GM12878 (cell line): ENCODE measurements at regions not wholly inside any gene's neighbourhood (a gene's known extent, or its start where the extent isn't known, plus 50 kb on each side); places are given as distances from the start of the nearest gene placed in this dataset.

ENCODE experiments used
- ATAC-seq: fragments of 200-7000 bp; cut with Tn5 transposase; 3 replicates; pipeline ENCODE4 v1.9.1; 2020; ENCODE audit warnings: mild to moderate bottlenecking, moderate library complexity
- BruUV-seq: library from RNA; stranded (reverse); fragments of 400-500 nt; replicated peaks from 2 replicates; lab custom pipeline; 2021; lab: Mats Ljungman, UMichigan
- CTCF ChIA-PET: fragments of 300-600 bp; sonication (Branson Sonifier 250); formaldehyde crosslinking; extraction: SDS; loops from one replicate; lab custom pipeline; 2021; ENCODE audit warnings: inconsistent platforms; lab: Yijun Ruan, JAX
- POLR2A ChIA-PET: fragments of 350-600 bp; formaldehyde crosslinking; extraction: SDS; loops from one replicate; lab custom pipeline; 2021; ENCODE audit warnings: inconsistent platforms; lab: Charles Lee
- RAD21 ChIA-PET: fragments of 300-600 bp; sonication (Branson Sonifier 250); formaldehyde crosslinking; loops from one replicate; lab custom pipeline; 2023; ENCODE audit warnings: antibody characterized with exemption; ENCODE audit not compliant: unreplicated experiment; lab: Charles Lee
- SMC1A ChIA-PET: fragments of 300-600 bp; sonication (Branson Sonifier 250); formaldehyde crosslinking; loops from one replicate; lab custom pipeline; 2023; ENCODE audit not compliant: unreplicated experiment, uncharacterized antibody; lab: Charles Lee
- DNase-seq: peaks from one replicate; pipeline ENCODE4 v3.0.0-alpha.2; 2011; ENCODE audit warnings: low read depth, low spot score
- FAIRE-seq: peaks from 3 replicates; lab custom pipeline; 2011; peaks lifted over from hg19 to GRCh38; lab: Jason Lieb, UNC
- H2AFZ ChIP-seq: 2 replicates; pipeline ENCODE4 v1.6.0; 2011; ENCODE audit warnings: low read depth, low read length, control low read depth; ENCODE audit not compliant: control insufficient read depth
- H3K27ac ChIP-seq: 2 replicates; pipeline ENCODE4 v1.5.1; 2011; ENCODE audit warnings: control low read depth; ENCODE audit not compliant: control insufficient read depth, insufficient read depth
- H3K27me3 ChIP-seq, 2 experiments: replicated peaks in 1 of 2; 2 replicates each; pipeline versions ENCODE4 v1.6.0 to v1.6.1; 2011; ENCODE audit warnings: low read length in 1 of 2; ENCODE audit not compliant: control insufficient read depth in 2 of 2, insufficient read depth in 2 of 2
- H3K36me3 ChIP-seq, 2 experiments: 2 replicates each; pipeline ENCODE4 v1.5.1; 2011; ENCODE audit warnings: low read length in 1 of 2; ENCODE audit not compliant: control insufficient read depth in 2 of 2, insufficient read depth in 2 of 2
- H3K4me1 ChIP-seq: 2 replicates; pipeline ENCODE4 v1.6.1; 2011; ENCODE audit warnings: mild to moderate bottlenecking, low read length, moderate library complexity, mixed read lengths; ENCODE audit not compliant: control insufficient read depth, insufficient read depth
- H3K4me2 ChIP-seq: 2 replicates; pipeline ENCODE4 v1.6.0; 2011; ENCODE audit warnings: control low read depth; ENCODE audit not compliant: control insufficient read depth, insufficient read depth
- H3K4me3 ChIP-seq: fragments of 200-600 bp; sonication (generic); 2 replicates; pipeline ENCODE4 v1.5.1; 2016
- H3K79me2 ChIP-seq: 2 replicates; pipeline ENCODE4 v1.6.0; 2011; ENCODE audit warnings: low read length; ENCODE audit not compliant: control insufficient read depth, insufficient read depth
- H3K9ac ChIP-seq: 2 replicates; pipeline ENCODE4 v1.8.0; 2011; ENCODE audit warnings: low read length, control low read depth, mixed read lengths; ENCODE audit not compliant: control insufficient read depth, insufficient read depth
- H3K9me3 ChIP-seq: replicated peaks from 3 replicates; pipeline ENCODE4 v1.5.1; 2011; ENCODE audit warnings: mild to moderate bottlenecking, low read length; ENCODE audit not compliant: control insufficient read depth, insufficient read depth
- H4K20me1 ChIP-seq: 2 replicates; pipeline ENCODE4 v1.6.0; 2011; ENCODE audit not compliant: control insufficient read depth, insufficient read depth
- BACH1 ChIP-seq: fragments of 450-650 bp; IDR thresholded peaks from 2 replicates; pipeline ENCODE4 v1.6.1; 2017; ENCODE audit warnings: mild to moderate bottlenecking, borderline replicate concordance
- CBX3 ChIP-seq: fragments of 200-600 bp; sonication (generic); IDR thresholded peaks from 2 replicates; pipeline ENCODE4 v1.6.1; 2016; ENCODE audit warnings: low read depth, borderline replicate concordance
- CHD2 ChIP-seq: IDR thresholded peaks from 2 replicates; pipeline ENCODE4 v1.6.1; 2011; ENCODE audit warnings: low read depth, low read length, improper control_type of control experiment, borderline replicate concordance
- EGR1 ChIP-seq, 2 experiments: IDR thresholded peaks; 1 replicate in 1 of 2; 2 replicates in 1 of 2; pipeline ENCODE4 v1.6.1; 2011 to 2012; ENCODE audit warnings: low read depth in 2 of 2, low read length in 2 of 2, borderline replicate concordance in 1 of 2, mild to moderate bottlenecking in 1 of 2, moderate library complexity in 1 of 2
- GATAD2B ChIP-seq: fragments of 450-650 bp; conservative IDR thresholded peaks from 2 replicates; pipeline ENCODE4 v1.6.1; 2017; ENCODE audit warnings: low read depth, mild to moderate bottlenecking, moderate library complexity
- HDAC6 ChIP-seq: fragments of 200-600 bp; sonication (generic); IDR thresholded peaks from one replicate; pipeline ENCODE4 v1.8.0; 2017; ENCODE audit warnings: antibody characterized with exemption; ENCODE audit not compliant: unreplicated experiment
- HDGF ChIP-seq: fragments of 450-650 bp; IDR thresholded peaks from 2 replicates; pipeline ENCODE4 v1.6.1; 2016; ENCODE audit warnings: antibody characterized with exemption
- IKZF1 ChIP-seq: fragments of 450-650 bp; conservative IDR thresholded peaks from 2 replicates; pipeline ENCODE4 v1.6.1; 2017; ENCODE audit warnings: antibody characterized with exemption, mild to moderate bottlenecking
- MEF2B ChIP-seq: fragments of 450-650 bp; IDR thresholded peaks from 2 replicates; pipeline ENCODE4 v1.6.1; 2018; ENCODE audit warnings: mild to moderate bottlenecking, moderate library complexity; ENCODE audit not compliant: partially characterized antibody, poor library complexity, severe bottlenecking
- MTA2 ChIP-seq: fragments of 450-650 bp; IDR thresholded peaks from 2 replicates; pipeline ENCODE4 v1.6.1; 2016; ENCODE audit warnings: low read depth, mild to moderate bottlenecking, moderate library complexity
- RELA ChIP-seq: fragments of 450-650 bp; IDR thresholded peaks from 2 replicates; pipeline ENCODE4 v1.8.0; 2014; ENCODE audit warnings: borderline replicate concordance; ENCODE audit not compliant: partially characterized antibody
- RELB ChIP-seq: fragments of 450-650 bp; IDR thresholded peaks from 2 replicates; pipeline ENCODE4 v1.6.1; 2017; ENCODE audit warnings: low read depth, mild to moderate bottlenecking, moderate library complexity
- RUNX3 ChIP-seq: IDR thresholded peaks from 2 replicates; pipeline ENCODE4 v1.6.1; 2012; ENCODE audit warnings: low read length, inconsistent platforms
- STAT3 ChIP-seq: IDR thresholded peaks from 2 replicates; pipeline ENCODE4 v1.6.1; 2011; ENCODE audit warnings: low read depth, low read length, improper control_type of control experiment
- YY1 ChIP-seq: IDR thresholded peaks from 2 replicates; pipeline ENCODE4 v1.6.1; 2011; ENCODE audit warnings: low read depth, mild to moderate bottlenecking, low read length
- WGBS: methylation state at CpG from one replicate; pipeline ENCODE4 v1.1.6; 2016; ENCODE audit warnings: low lambda C conversion rate; ENCODE audit not compliant: insufficient replicate concordance, insufficient coverage; ENCODE audit errors: missing lambda C conversion rate; 5-methylcytosine and 5-hydroxymethylcytosine counted together
- in situ Hi-C: fragments of 300-500 bp; cut with MboI; formaldehyde crosslinking; loops from 9 replicates; pipeline ENCODE4 v1.14.3; 2018; ENCODE audit warnings: mixed read lengths
- intact Hi-C: fragments of 100-400 bp; cut with micrococcal nuclease; formaldehyde crosslinking; loops from one replicate; pipeline ENCODE4 v1.14.2; 2022; ENCODE audit not compliant: unreplicated experiment
- TF ChIP-seq, protein P1 (sequence below): fragments of 450-650 bp; IDR thresholded peaks from 2 replicates; pipeline ENCODE4 v1.6.1; 2017; ENCODE audit warnings: mild to moderate bottlenecking, low read depth, inconsistent platforms; ENCODE audit not compliant: poor library complexity, severe bottlenecking
- TF ChIP-seq, protein P2 (sequence below): fragments of 450-650 bp; IDR thresholded peaks from 2 replicates; pipeline ENCODE4 v1.6.1; 2017; ENCODE audit warnings: antibody characterized with exemption, mild to moderate bottlenecking, moderate library complexity

DNA sequence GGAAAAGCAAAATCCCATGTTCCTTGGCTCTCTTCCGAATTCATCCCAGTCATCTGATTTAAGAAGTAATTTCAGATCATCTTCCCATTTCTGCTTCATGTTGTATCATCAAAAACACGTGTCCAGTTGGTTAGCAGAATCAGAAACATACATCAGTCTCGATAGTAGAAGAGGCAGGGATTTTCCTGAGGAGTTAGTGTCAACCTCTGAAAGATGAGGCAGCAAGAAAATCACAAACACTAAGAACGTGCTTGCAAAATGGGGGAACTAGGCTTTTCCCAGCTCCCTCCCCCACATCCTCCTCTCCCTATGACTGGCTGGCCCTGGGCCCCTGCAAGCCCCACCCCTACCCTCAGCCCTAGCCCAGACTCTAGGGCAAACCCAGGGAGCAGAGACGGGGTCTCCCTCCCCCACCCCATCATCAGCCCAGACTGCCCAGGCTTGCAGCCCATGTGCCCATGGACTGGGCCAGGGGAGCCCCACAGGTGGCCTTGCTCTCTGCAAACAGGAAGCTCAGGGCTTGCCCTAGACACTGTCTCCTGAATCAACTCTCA is 161.0 kb upstream of the ID2 start:
- H3K36me3 ChIP-seq, result no peaks in the 10 kb centered on the region
- no peaks in the 10 kb centered on the region for H3K27me3 ChIP-seq
- RAD21 ChIA-PET, result interaction anchor here (0.6 to 17.7 kb wide), 24 partner anchors 8 to 1317 kb away, joined by 3 to 322 read pairs (median 10); partner anchors contain the start of gene ID2
- DNase-seq, result no peak
- no peaks in the 10 kb centered on the region for H3K9me3 ChIP-seq
- WGBS, result 55% methylated on average over 5 of the region's 5 CpGs
- peaks cover 74% of the 10 kb centered on the region for H3K4me1 ChIP-seq
- no peaks in the 10 kb centered on the region for H3K79me2 ChIP-seq
- no TSS peak for BruUV-seq
- in situ Hi-C loops (no loop called here), intact Hi-C loops (no loop called here)
- POLR2A ChIA-PET, result interaction anchor here (0.7 to 11.0 kb wide), 19 partner anchors 8 to 794 kb away, joined by 3 to 98 read pairs (median 7); partner anchors contain the start of gene ID2
- SMC1A ChIA-PET, result interaction anchor here (0.6 to 17.9 kb wide), 21 partner anchors 10 to 1093 kb away, joined by 3 to 284 read pairs (median 10); partner anchors contain the start of gene ID2
- H3K4me3 ChIP-seq, result no peak overlapping the region
- CTCF ChIA-PET, result interaction anchor here (0.7 to 8.4 kb wide), 9 partner anchors 8 to 161 kb away, joined by 3 to 64 read pairs (median 4); partner anchors contain the start of gene ID2
- H4K20me1 ChIP-seq, result no peaks in the 10 kb centered on the region
- H2AFZ ChIP-seq, result no peak overlapping the region; the same call in 1 of the 2 replicates
- no peak overlapping the region for H3K9ac ChIP-seq
- H3K4me2 ChIP-seq, result no peak overlapping the region
- ATAC-seq, result peak; percentile 43
- FAIRE-seq, result peak; percentile 41
- peak overlapping the region; percentile 1; the same call in 1 of the 2 replicates for H3K27ac ChIP-seq
- TF ChIP-seq MEF2B (peak; percentile 33), RELA (peak; percentile 10), HDGF (peak; percentile 50; the same call in 1 of the 2 replicates), RELB (peak; percentile 68; the same call in 1 of the 2 replicates), CHD2 (peak; percentile 42; the same call in 1 of the 2 replicates), CBX3 (no peak), GATAD2B (peak; percentile 65; the same call in 1 of the 2 replicates), STAT3 (no peak), MTA2 (peak; percentile 50), HDAC6 (no peak), YY1 (peak; percentile 44; the same call in 1 of the 2 replicates), BACH1 (peak; percentile 64; the same call in 1 of the 2 replicates), RUNX3 (peak; percentile 49), IKZF1 (peak; percentile 90), EGR1 (IDR thresholded peaks at IDR 0.05; ENCODE audit: borderline replicate concordance in 1 of 2, low read depth in 2 of 2, low read length in 2 of 2) (peak in 1 of 2 experiments; percentile 44; a peak in 1 of 3 replicates)
- TF ChIP-seq, protein P1, sequence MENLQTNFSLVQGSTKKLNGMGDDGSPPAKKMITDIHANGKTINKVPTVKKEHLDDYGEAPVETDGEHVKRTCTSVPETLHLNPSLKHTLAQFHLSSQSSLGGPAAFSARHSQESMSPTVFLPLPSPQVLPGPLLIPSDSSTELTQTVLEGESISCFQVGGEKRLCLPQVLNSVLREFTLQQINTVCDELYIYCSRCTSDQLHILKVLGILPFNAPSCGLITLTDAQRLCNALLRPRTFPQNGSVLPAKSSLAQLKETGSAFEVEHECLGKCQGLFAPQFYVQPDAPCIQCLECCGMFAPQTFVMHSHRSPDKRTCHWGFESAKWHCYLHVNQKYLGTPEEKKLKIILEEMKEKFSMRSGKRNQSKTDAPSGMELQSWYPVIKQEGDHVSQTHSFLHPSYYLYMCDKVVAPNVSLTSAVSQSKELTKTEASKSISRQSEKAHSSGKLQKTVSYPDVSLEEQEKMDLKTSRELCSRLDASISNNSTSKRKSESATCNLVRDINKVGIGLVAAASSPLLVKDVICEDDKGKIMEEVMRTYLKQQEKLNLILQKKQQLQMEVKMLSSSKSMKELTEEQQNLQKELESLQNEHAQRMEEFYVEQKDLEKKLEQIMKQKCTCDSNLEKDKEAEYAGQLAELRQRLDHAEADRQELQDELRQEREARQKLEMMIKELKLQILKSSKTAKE, result peak; percentile 55
- TF ChIP-seq, protein P2, sequence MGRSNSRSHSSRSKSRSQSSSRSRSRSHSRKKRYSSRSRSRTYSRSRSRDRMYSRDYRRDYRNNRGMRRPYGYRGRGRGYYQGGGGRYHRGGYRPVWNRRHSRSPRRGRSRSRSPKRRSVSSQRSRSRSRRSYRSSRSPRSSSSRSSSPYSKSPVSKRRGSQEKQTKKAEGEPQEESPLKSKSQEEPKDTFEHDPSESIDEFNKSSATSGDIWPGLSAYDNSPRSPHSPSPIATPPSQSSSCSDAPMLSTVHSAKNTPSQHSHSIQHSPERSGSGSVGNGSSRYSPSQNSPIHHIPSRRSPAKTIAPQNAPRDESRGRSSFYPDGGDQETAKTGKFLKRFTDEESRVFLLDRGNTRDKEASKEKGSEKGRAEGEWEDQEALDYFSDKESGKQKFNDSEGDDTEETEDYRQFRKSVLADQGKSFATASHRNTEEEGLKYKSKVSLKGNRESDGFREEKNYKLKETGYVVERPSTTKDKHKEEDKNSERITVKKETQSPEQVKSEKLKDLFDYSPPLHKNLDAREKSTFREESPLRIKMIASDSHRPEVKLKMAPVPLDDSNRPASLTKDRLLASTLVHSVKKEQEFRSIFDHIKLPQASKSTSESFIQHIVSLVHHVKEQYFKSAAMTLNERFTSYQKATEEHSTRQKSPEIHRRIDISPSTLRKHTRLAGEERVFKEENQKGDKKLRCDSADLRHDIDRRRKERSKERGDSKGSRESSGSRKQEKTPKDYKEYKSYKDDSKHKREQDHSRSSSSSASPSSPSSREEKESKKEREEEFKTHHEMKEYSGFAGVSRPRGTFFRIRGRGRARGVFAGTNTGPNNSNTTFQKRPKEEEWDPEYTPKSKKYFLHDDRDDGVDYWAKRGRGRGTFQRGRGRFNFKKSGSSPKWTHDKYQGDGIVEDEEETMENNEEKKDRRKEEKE, result no peak
